ENCODE measurements at regions not wholly inside any gene's neighbourhood (a gene's known extent, or its start where the extent isn't known, plus 50 kb on each side); places are given as distances from the start of the nearest gene placed in this dataset.

DNA sequence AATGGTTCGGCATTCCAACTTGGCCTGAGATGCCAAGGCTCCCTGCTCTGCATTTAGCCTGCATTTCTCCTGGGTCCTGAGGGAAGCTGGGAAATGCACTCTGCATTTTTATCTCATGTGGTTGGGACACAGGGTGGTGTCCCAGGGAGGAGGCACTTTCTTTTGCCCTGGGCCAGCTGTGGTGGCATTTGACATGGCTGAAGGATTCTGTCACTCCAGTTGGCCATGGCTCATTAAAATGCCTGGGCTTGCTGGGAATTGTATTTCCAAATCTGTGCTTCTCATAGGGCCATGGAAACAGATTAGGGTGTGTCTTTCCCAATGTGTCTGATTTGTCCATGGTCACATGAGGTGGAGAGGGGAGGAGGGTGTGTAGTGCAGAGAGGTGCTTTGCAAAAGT, 128.3 kb upstream of the RGMA start:
- DNase-seq = no peak

DNA sequence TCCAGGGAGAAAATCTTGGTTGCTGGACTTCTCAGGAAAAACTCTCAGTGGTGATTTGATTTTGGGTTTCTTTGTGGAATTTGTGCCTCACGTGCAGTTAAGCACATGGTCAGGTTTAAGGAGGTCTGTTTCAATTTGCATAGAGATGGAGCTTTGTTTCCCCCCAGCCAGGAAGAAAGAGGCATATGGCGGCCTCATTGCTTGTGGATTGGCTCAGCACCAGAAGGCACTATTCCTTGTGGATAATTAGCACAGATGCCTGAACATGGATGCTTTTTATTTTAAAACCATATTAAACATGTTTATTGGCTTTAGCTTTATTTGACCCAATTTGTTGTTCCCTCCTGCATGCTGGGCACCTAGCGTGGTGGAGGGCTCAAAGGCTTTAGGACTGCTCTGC, 125.1 kb upstream of the RGMA start:
- no peak for DNase-seq

DNA sequence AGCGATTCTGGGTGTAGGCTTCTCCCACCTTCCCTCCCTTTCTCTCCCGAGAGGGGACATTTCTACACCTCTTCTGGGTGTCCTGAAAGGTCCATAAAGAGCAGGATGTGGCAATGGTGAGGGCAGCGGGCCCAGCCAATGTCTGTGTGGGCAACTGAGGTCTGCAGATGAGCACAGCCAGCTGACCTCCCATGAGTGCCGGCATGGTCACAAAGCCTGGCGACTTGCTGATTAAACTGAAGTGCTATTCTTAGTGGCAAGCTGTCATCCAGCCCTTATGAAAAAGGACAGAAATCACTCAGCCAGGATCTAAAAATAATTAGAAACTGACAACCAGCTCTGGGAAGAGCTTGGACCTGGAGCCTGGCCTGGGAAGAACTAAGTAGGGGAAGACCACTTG, 124.3 kb upstream of the RGMA start:
- no peak for DNase-seq

GRCh38 chr15:93212578-93212977, 123.6 kb upstream of the RGMA start:
- no peak for DNase-seq

DNA sequence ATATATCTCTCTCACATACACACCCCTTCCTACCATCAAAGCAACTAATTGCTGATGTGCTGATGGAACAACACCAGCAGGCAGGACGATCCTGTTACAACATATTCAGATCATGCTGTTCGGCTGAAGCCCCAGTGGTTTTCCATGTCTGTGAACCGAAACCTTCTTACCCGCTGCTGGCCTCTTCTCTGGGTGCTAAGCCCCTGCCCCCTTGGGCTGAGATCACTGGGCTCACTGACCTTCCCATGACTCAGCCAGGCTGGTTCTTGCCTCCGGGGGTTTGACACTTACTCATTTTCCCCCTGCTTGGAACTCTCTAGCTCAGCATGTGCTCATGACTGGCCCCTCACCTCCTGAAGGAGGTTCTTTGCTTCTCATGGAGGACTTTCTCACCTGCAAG, 122.0 kb upstream of the RGMA start:
- no peak for DNase-seq

GRCh38 chr15:93209690-93210445, 120.9 kb upstream of the RGMA start:
- DNase-seq = no peak

GRCh38 chr15:93206893-93207292, 117.9 kb upstream of the RGMA start:
- DNase-seq = no peak

DNA sequence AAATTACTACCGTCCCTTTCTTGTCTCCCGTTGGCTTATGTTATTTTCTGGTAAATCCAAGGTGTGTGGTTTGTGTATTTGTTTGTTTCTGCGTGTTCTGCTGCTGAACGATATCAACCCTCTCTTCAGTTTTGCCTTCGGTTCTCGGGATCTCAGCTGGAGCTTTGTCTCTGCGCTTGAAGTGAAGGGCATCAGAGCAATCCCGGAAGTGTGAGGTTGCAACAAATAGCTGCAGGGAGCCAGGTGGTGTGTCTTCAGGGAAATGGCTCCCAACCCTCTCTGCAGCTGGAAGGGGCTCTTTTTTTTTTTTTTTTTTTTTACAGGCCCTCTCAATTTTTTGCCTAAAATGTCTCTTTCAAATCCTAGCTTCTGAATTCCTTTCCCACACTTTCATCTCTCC, 116.4 kb upstream of the RGMA start:
- DNase-seq = no peak

DNA sequence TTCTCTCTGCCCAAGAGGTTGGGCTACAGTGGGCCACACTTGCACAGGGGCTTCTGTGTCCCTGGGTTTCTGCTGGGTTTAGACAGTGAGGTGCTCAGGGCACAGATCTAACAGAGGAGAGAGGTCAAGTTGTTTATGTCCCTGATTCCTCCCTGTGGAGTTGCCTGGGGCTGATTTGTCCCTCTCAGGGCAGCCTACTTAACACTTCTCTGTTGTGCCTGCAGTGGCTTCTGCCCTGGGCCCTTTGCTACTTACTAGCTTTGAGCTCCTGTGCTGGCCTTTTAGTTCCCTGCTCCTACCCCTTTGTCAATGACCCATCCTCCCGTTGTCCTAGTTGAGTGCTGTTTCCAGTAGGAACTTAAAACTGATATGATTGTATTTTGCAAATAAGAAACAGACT, 114.0 kb upstream of the RGMA start:
- DNase-seq = no peak

DNA sequence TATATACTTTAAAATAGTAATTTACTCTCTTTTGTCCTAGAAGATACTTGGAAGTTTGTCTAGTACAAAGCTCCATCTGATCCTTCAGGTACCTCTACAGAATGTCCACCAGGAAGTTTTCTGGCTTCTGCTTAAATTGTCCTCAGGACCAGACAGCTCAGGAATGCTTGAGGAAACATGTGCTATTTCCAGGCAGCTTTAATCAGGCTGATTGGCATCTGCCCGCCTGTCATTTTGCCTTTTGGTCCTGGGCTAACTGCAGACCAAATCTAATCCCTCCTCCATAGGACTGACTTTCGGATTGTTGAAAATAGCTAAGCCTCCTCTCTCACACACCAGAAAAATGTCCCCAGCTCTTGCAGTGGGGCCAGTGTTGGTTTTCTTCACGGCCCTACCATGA, 113.4 kb upstream of the RGMA start:
- DNase-seq = no peak

DNA sequence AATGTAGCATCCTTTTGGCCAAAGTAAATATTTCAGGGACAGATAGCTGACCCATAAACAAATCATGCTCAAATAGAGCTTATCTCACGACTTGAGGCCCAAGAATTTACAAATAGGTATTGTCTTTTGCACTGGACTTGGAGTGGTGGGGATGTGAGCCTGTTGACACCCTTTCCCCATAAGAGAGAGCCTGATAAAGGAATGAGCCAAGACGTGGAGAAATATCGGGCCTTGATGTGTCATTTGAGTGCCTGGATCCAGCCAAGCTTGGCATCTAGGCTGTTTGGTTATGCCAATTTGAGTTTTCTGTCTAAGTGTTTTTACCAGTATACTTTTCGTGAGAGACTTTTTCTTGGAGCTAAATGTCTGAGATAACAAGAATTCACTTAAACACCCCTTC, 112.9 kb upstream of the RGMA start:
- DNase-seq = no peak

DNA sequence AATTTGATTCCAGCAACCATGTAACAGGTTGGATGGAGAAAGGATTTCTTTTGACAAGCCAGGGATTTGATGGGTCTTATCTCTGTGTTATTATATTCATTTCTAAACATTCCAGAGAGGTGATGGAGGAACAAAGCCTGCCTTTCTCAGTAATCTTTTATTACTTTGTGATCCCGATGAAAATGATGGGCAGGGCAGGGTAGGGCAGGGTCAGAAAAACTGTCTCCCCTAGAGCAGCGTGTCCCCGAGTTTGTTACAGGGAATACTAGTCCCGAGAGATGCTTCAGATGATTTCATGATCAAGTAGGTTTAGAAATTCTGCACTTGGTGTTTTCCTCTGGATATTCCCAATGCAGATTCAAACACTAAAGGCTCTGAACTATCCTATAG, 111.8 kb upstream of the RGMA start:
- no peak for DNase-seq

DNA sequence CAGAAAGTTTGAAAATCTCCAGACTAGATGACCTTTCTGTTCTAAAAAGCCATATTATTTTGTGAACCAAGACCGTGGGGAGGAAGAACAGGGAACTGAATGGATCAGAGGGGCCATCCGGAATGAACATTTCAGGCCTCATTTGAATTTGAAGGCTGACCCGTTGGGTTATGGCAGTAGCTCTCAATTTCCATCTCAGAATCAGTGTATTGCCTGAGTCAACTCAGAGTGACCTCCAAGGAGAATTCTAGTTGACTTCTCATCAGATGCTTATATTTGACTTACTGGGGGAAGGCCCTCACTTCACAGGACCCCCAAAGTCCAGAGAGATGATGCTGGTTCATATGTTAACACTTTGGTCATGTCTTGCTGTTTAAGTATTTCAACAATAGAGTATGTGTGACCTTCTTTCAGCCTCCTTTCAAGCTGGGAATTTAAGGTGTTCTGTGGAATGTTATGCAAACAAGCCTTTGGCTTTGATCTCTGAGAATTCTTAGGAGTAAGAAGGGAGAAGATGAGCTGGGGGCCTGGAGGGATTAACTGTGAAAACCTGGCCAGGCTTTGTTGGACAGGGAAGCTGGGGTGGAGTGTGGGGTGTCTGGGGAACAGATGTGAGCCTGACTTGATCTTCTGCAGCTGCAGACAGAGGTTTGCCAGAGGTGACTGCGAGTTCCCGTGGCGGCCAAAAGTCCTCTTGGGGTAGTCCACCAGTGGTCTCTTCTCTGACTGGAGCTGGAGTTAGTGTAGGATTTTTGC, 111.2 kb upstream of the RGMA start:
- no peak for DNase-seq

DNA sequence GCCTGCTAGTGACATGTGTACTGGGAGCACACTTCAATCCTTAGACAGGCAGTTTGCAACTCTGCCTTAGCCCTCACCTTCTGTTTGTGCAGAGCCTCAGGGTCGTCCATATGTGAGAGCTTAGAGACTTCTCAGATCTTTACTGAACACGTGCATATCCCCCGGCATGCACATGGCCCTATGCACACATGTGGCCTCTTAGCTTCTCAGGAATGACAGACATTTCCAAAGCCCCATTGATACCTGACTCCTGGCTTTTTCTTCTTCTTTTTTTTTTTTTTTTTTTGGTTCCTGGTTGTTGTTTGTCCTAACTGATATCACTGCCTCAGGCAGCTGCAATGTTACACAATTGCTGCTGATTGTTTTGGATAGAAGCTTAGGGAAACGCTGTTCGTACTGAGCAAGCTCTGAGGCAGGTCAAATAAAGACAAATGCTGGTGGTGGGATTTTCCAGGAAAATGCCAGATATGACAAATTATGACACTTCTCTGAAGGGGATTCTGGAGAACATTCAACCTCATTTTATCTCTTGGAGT, 107.2 kb upstream of the RGMA start:
- no peak for DNase-seq

- DNase-seq = no peak
Measured at GRCh38 chr15:93195109-93195508, 106.1 kb upstream of the RGMA start.

DNA sequence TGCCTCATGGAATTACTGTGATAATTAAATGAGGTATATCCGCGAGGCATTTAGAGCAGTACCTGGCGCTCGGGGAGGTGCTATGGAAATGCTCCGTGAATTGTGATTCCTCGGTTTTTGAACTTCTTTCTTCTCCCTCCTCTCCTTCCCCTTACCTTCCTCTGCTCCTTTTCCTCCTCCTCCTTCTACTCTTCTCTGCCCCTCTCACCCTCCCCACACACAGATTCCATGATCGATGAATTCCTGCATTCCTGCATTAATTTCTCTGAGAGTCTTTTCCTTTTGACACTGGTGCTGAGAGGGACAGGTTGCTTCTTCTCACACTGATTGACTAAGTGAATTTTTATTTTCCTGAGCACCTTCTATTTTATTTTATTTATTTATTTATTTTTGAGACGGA, 101.2 kb upstream of the RGMA start:
- DNase-seq = no peak

DNA sequence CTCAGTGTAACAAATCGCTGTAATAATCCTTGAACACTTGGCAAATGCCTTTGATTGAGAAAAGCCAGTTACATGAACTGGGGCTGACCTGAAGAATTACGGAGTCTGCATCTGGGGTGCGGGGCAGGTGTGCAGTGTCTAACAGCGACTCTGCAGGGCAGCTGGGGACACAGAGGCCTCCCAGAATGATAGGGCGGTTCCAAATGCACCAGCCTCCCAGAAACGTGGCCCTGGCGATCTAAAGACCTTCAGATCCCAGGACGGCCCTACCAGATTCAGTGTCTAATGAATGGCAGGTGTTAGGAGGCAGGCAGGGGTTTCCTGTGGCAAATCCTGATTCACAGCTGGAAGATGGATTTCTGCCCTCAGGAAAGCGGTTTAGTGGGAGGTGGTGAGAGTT, 100.5 kb upstream of the RGMA start:
- DNase-seq = no peak

DNA sequence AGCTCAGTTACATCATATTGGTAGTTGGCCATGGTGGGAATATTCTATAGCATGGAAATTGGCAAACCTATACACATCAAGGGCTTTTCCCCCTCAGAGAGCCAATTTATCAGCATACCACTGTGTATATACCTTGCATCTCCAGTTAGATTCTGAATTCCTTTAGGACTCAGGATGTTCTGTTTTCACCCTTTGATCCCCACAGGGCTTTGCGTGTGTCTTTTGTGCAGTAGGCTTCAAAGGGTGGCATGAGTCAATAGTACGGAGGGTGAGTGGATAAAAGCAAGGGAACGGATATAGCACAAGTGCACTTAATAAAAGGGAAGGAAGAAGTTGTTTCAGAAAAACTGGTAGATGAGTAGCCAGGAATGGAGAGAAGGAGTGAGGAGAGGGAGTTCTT, 99.2 kb upstream of the RGMA start:
- DNase-seq = no peak

DNA sequence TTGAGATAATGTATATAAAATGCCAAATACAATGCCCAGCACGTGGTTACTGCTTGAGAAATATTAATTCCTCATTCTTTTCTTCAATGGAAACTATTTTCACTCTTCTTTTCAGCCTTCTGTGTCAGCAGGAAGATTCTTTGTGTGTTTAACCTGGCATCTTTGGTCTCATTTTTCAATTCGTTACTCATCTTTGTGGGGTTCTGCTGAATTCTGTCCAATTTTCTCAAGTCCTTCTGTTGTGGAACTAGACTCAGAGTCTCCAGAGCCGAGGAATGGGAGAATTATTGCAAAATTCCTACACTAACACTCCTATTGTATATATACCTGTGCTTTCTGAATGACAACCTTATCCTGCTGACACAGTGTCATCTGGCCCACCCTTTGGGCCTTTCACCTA, 96.8 kb upstream of the RGMA start:
- DNase-seq = no peak

GRCh38 chr15:93182703-93183205, 93.7 kb upstream of the RGMA start:
- no peak for DNase-seq

DNA sequence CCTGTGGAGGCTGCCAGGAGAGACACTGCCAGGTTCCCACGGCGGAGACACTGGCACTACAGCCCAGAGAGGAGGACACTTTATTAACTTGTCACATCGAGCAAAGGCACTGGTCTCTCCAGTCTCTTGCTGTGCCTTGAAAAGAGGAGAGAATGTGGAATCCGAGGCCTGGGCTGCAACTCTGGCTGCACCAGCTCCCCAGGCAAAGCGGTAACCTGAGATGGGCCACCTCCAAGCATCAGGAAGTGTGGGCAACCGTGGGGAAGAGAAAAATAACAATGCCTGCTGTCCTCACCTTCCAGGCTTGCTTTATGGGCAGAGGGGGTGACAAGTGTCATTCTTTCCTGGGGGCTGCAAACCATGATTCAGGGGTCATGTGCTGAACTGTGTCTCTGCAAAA, 91.6 kb upstream of the RGMA start:
- no peak for DNase-seq

- DNase-seq = no peak
Measured at GRCh38 chr15:93180128-93180527, 91.1 kb upstream of the RGMA start.

GRCh38 chr15:93179700-93180102, 90.7 kb upstream of the RGMA start:
- DNase-seq = no peak

DNA sequence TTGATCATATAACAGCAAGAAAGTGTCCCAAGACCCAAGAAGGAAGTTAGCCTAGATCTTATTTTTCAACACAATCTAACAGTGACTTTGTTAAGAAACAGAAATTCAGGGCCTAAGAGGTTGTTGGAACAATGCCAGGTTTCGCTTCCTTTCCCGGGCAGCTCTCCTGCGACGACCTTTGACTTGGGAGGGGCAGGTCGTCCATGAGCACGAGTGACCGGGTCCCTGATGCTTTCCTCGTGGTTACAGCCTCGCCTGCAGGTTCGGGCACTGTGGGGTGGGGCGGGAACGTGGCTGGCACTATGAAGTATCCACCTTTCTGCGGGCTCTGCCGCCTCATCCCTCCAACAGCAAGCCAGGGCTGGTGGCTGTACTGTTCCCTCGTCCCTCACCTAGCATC, 90.1 kb upstream of the RGMA start:
- DNase-seq = no peak

Measured in activated CD4-positive, alpha-beta T cell treated with anti-CD3 and anti-CD28 coated beads for 1 hour (primary cell).